ENCODE measurements at regions not wholly inside any gene's neighbourhood (a gene's known extent, or its start where the extent isn't known, plus 50 kb on each side); places are given as distances from the start of the nearest gene placed in this dataset.
A peak's percentile ranks its signal among the peaks of the same experiment; 100 is the strongest.

- Mint-ChIP-seq H3K4me3 (no peak overlapping the region), H3K9me3 (no peaks in the 10 kb centered on the region), H3K36me3 (ENCODE audit: low read depth) (no peaks in the 10 kb centered on the region), H3K4me1 (peaks cover 12% of the 10 kb centered on the region), H3K27me3 (ENCODE audit: insufficient read depth, low read depth, poor library complexity) (no peaks in the 10 kb centered on the region), H3K27ac (no peak overlapping the region)
- H3K36me3 ChIP-seq (ENCODE audit: insufficient read depth) = no peaks in the 10 kb centered on the region
- H3F3A ChIP-seq (replicated peaks; ENCODE audit: low read depth) = no peaks in the 10 kb centered on the region
- H4K20me1 ChIP-seq (replicated peaks; ENCODE audit: insufficient read depth) = no peaks in the 10 kb centered on the region
- no peaks in the 10 kb centered on the region for H3K27me3 ChIP-seq (ENCODE audit: insufficient read depth)
- no peak overlapping the region for H2AFZ ChIP-seq
- no peaks in the 10 kb centered on the region for H3K9me2 ChIP-seq (ENCODE audit: insufficient read depth)
- H3K4me3 ChIP-seq = no peak overlapping the region
- H3K4me1 ChIP-seq (ENCODE audit: insufficient read depth) = peaks cover 17% of the 10 kb centered on the region; the same call in 1 of the 2 replicates
- no peaks in the 10 kb centered on the region for H3K79me2 ChIP-seq (replicated peaks; ENCODE audit: insufficient read depth)
- H3K4me2 ChIP-seq = peak overlapping the region; percentile 15
- ATAC-seq = peak; percentile 57; the same call in 2 of the 3 replicates
- H3K27ac ChIP-seq (ENCODE audit: low read depth) = no peak overlapping the region
- peak; percentile 38 for DNase-seq (ENCODE audit: low spot score)
- TF ChIP-seq STAT1 (IDR thresholded peaks at IDR 0.05; ENCODE audit: unreplicated experiment) = no peak
- TF ChIP-seq, protein P1, sequence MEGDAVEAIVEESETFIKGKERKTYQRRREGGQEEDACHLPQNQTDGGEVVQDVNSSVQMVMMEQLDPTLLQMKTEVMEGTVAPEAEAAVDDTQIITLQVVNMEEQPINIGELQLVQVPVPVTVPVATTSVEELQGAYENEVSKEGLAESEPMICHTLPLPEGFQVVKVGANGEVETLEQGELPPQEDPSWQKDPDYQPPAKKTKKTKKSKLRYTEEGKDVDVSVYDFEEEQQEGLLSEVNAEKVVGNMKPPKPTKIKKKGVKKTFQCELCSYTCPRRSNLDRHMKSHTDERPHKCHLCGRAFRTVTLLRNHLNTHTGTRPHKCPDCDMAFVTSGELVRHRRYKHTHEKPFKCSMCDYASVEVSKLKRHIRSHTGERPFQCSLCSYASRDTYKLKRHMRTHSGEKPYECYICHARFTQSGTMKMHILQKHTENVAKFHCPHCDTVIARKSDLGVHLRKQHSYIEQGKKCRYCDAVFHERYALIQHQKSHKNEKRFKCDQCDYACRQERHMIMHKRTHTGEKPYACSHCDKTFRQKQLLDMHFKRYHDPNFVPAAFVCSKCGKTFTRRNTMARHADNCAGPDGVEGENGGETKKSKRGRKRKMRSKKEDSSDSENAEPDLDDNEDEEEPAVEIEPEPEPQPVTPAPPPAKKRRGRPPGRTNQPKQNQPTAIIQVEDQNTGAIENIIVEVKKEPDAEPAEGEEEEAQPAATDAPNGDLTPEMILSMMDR (conservative IDR thresholded peaks at IDR 0.05; ENCODE audit: low read depth in 2 of 2) = no peak
- TF ChIP-seq POLR2AphosphoS5 (IDR thresholded peaks at IDR 0.05; ENCODE audit: low read depth) = no peak
- no peak for TF ChIP-seq NANOG (IDR thresholded peaks at IDR 0.05; ENCODE audit: borderline replicate concordance)
These were observed 1196.2 kb downstream of the PCDH9 start for GRCh38 chr13:66033924-66034323.

DNA sequence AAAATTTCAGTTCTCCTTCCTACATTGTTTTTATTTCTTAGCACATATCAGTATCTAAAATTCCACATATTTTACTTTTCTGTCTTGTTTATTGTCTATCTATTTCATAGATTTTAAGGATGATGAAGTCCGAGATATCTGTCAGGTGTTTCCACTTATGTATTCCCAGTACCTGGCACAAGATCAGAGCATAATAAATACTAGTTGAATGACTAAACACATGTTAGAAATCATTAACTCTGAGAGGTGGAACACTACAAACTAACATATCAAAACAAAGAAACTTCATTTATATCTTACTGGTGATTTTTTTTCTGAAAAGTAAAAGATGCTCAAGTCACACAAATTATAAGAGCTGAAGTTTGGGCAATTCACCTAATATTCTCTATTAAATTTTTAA is 1208.3 kb downstream of the PCDH9 start:
- peaks cover 2% of the 10 kb centered on the region; the same call in 1 of the 3 replicates for H3K9me3 Mint-ChIP-seq
- no peaks in the 10 kb centered on the region for H3K4me1 Mint-ChIP-seq
- DNase-seq (ENCODE audit: low spot score) = no peak
- H4K20me1 ChIP-seq (replicated peaks; ENCODE audit: insufficient read depth) = no peaks in the 10 kb centered on the region
- no peaks in the 10 kb centered on the region for H3K36me3 Mint-ChIP-seq (ENCODE audit: low read depth)
- H3K27me3 ChIP-seq (ENCODE audit: insufficient read depth) = no peaks in the 10 kb centered on the region
- H3K27ac ChIP-seq (ENCODE audit: low read depth) = no peak overlapping the region
- no peaks in the 10 kb centered on the region for H3K27me3 Mint-ChIP-seq (ENCODE audit: insufficient read depth, low read depth, poor library complexity)
- H3K4me2 ChIP-seq = no peak overlapping the region
- no peak overlapping the region for H3K27ac Mint-ChIP-seq
- no peak overlapping the region for H2AFZ ChIP-seq
- ATAC-seq = no peak
- TF ChIP-seq ZNF331 (CRISPR knock-in tag; IDR thresholded peaks at IDR 0.05; ENCODE audit: low read depth) (no peak), STAT1 (IDR thresholded peaks at IDR 0.05; ENCODE audit: unreplicated experiment) (no peak), NANOG (IDR thresholded peaks at IDR 0.05; ENCODE audit: borderline replicate concordance) (no peak), REST (IDR thresholded peaks at IDR 0.05; ENCODE audit: unreplicated experiment) (no peak), EZH2phosphoT487 (IDR thresholded peaks at IDR 0.05; ENCODE audit: unreplicated experiment) (no peak), EZH2 (IDR thresholded peaks at IDR 0.05; ENCODE audit: low read depth, unreplicated experiment) (no peak)
- H3F3A ChIP-seq (replicated peaks; ENCODE audit: low read depth) = no peaks in the 10 kb centered on the region
- H3K4me1 ChIP-seq (ENCODE audit: insufficient read depth) = no peaks in the 10 kb centered on the region
- H3K9me2 ChIP-seq (ENCODE audit: insufficient read depth) = peaks cover 3% of the 10 kb centered on the region; the same call in 1 of the 2 replicates
- no peaks in the 10 kb centered on the region for H3K79me2 ChIP-seq (replicated peaks; ENCODE audit: insufficient read depth)
- no peaks in the 10 kb centered on the region for H3K36me3 ChIP-seq (ENCODE audit: insufficient read depth)
- H3K4me3 ChIP-seq = no peak overlapping the region
- no peak overlapping the region for H3K4me3 Mint-ChIP-seq

All from GM23338 (cell line).